ENCODE measurements at regions not wholly inside any gene's neighbourhood (a gene's known extent, or its start where the extent isn't known, plus 50 kb on each side); places are given as distances from the start of the nearest gene placed in this dataset.

DNA sequence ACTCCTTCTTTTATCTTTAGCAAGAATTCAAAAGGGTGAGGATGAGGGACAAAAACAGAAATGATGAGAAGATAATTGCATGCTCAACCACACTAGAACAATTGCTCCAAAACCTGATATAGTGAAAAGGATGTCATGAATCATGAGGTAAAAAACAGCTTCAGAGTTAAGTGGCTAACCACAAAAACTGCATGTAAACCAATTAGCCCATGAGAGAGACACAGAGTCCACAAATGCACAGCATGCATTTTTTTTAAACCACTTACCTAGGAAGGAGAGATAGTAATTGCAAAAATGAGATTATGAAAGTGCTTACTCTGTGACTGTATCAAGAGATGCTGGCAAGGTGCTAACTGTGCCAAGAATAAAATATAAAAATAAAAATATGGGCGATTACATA, 132.9 kb downstream of the MBL2 start:
- Histone ChIP-seq H3K27me3 (ENCODE audit: control insufficient read depth, insufficient read depth, low read length) (peaks cover 6% of the 10 kb centered on the region), H3K9me3 (replicated peaks; ENCODE audit: low read length) (no peaks in the 10 kb centered on the region), H3K36me3 (ENCODE audit: insufficient read depth, low read length) (no peaks in the 10 kb centered on the region), H3K9ac (ENCODE audit: low read depth, low read length) (no peak overlapping the region), H3K4me2 (ENCODE audit: low read length) (no peak overlapping the region), H3K4me3 (ENCODE audit: low read length) (no peak overlapping the region), H3K4me1 (ENCODE audit: control insufficient read depth, insufficient read depth, low read length) (no peaks in the 10 kb centered on the region)

DNA sequence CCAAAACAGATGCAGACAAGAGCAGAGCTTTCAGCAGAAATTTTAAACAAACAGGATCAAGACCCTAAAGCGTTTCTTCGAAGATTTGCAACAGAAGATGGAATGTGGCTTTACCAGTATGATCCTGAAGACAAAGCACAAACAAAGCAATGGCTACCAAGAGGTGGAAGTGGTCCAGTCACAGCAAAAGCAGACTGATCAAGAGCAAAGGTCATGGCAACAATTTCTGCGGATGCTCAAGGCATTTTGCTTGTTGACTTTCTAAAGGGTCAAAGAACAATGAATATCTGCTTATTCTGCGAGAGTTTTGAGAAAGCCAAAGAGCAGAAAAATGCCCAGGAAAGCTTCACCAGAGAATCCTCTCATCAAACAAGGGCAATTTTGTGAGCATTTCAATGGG, 130.4 kb downstream of the MBL2 start:
- Histone ChIP-seq H3K4me2 (ENCODE audit: low read length) (no peak overlapping the region), H3K36me3 (ENCODE audit: insufficient read depth, low read length) (no peaks in the 10 kb centered on the region), H3K4me3 (ENCODE audit: low read length) (no peak overlapping the region), H3K4me1 (ENCODE audit: control insufficient read depth, insufficient read depth, low read length) (no peaks in the 10 kb centered on the region), H3K9me3 (replicated peaks; ENCODE audit: low read length) (no peaks in the 10 kb centered on the region), H3K9ac (ENCODE audit: low read depth, low read length) (no peak overlapping the region), H3K27me3 (ENCODE audit: control insufficient read depth, insufficient read depth, low read length) (peaks cover 6% of the 10 kb centered on the region)

DNA sequence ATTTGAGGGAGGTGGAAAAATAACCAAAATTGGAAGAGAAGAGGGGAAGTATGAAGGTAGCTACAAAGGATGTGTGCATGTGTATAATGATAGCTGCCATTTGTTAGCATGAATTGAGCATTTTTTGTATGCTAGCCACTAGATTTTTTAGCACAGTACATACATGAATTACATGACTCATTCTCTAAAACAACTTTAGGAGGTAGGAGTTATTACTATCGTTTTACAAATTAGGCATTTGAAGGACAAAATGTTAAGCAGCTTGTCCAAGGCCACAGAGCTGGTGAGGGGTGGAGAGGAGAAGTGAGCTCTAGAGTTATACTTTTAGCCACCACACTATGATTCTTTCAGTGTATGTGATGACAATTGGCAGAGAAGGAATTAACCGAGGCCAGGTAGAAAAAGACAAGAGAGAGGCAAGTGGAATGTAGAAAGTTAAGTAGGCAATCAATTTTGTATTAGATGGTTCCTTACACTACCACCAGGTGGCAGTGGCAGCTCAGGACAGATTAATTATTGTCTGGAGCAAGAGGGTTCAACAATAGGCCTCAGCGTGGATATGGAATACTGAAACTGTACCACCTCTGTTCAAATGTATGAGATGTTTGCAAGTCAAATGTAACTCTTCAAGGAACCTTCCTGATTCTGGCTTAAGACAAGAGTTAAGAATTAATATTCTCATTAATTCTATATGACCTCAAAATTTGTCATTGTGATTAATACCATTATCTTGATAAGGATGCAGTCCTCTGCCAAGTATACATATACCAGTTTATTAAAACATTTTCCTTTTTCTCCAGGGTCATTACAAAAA, 128.0 kb downstream of the MBL2 start:
- peaks cover 8% of the 10 kb centered on the region for H3K27me3 ChIP-seq (ENCODE audit: control insufficient read depth, insufficient read depth, low read length)
- H3K4me3 ChIP-seq (ENCODE audit: low read length): no peak overlapping the region
- no peak overlapping the region for H3K9ac ChIP-seq (ENCODE audit: low read depth, low read length)
- H3K36me3 ChIP-seq (ENCODE audit: insufficient read depth, low read length): no peaks in the 10 kb centered on the region
- no peaks in the 10 kb centered on the region for H3K9me3 ChIP-seq (replicated peaks; ENCODE audit: low read length)
- no peak overlapping the region for H3K4me2 ChIP-seq (ENCODE audit: low read length)
- H3K4me1 ChIP-seq (ENCODE audit: control insufficient read depth, insufficient read depth, low read length): no peaks in the 10 kb centered on the region

DNA sequence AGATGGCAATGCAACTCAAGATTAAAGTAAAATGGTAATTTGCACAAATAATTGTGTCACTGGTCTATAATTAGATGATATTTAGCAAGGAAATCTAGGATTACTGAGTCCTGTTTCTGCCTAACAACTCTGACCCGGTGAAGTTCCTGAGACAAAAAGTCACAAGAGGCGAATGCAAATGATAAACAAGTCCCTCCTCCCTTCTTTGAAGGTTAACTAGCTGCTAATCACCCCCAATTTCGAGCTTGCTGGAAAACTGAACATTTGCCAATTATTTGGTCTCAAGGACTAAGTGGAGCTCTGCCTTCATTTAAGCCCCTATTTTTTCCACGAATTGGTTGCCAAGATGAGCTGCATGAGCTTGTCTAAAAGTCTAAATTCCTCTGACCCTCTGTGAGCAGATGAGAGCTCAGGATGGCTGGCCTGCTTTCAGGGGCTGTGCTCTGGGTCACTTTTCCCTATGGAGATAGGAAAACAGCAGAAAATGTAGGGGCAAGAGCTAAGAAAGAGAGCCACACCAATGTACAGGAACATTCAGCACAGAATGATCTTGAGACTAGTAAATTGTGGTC, 127.3 kb downstream of the MBL2 start:
- H3K4me3 ChIP-seq (ENCODE audit: low read length): no peak overlapping the region
- no peaks in the 10 kb centered on the region for H3K36me3 ChIP-seq (ENCODE audit: insufficient read depth, low read length)
- H3K9me3 ChIP-seq (replicated peaks; ENCODE audit: low read length): no peaks in the 10 kb centered on the region
- no peaks in the 10 kb centered on the region for H3K4me1 ChIP-seq (ENCODE audit: control insufficient read depth, insufficient read depth, low read length)
- H3K9ac ChIP-seq (ENCODE audit: low read depth, low read length): no peak overlapping the region
- no peak overlapping the region for H3K4me2 ChIP-seq (ENCODE audit: low read length)
- H3K27me3 ChIP-seq (ENCODE audit: control insufficient read depth, insufficient read depth, low read length): peaks cover 8% of the 10 kb centered on the region

DNA sequence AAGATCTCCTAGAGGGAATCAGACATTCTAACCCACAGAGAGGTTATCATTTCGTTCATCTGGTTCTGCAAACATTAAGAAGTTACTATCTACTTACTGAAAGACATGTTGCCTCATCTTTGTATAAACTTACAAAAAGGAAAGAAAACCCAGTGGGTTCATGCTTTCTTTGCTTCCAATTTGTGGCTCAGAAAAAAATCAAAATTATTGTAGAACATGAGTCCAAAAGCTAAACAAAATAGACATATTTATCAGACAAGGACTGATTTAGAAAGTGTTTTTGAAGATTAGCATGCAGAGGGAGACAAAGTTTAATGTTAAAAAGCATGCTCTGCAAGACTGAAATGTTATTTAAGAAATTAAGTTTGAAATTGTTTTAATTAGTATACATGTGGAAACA, 123.1 kb downstream of the MBL2 start:
- Histone ChIP-seq H3K4me1 (ENCODE audit: control insufficient read depth, insufficient read depth, low read length) (peaks cover 12% of the 10 kb centered on the region), H3K27me3 (ENCODE audit: control insufficient read depth, insufficient read depth, low read length) (peaks cover 4% of the 10 kb centered on the region), H3K4me3 (ENCODE audit: low read length) (no peak overlapping the region)

DNA sequence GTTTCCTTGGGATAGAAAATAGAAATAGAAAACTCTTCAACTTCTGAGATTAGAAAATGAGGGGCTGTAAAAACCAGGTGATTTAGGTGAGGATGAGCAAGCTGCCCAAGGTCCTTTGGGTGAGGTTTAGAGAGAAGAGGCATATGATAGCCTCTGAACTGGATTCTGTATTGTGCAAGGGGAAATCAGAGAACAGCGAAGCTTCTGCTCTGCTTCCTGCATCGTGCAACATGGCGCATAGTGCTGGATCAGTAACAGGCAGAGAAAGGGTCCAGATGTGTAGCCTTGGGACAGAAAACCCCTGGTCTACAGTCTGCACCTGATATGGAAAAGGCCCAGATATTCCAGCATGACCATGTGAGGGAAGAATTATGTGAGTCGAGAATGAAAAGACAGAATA, 121.7 kb downstream of the MBL2 start:
- Histone ChIP-seq H3K4me1 (ENCODE audit: control insufficient read depth, insufficient read depth, low read length) (peaks cover 12% of the 10 kb centered on the region), H3K9me3 (replicated peaks; ENCODE audit: low read length) (no peaks in the 10 kb centered on the region), H3K9ac (ENCODE audit: low read depth, low read length) (no peak overlapping the region), H3K4me2 (ENCODE audit: low read length) (no peak overlapping the region), H3K27me3 (ENCODE audit: control insufficient read depth, insufficient read depth, low read length) (peaks cover 4% of the 10 kb centered on the region), H3K4me3 (ENCODE audit: low read length) (no peak overlapping the region), H3K36me3 (ENCODE audit: insufficient read depth, low read length) (no peaks in the 10 kb centered on the region)

More for the DNA sequence above, 123.1 kb downstream of the MBL2 start:
- Histone ChIP-seq H3K9me3 (replicated peaks; ENCODE audit: low read length) (no peaks in the 10 kb centered on the region), H3K36me3 (ENCODE audit: insufficient read depth, low read length) (no peaks in the 10 kb centered on the region), H3K9ac (ENCODE audit: low read depth, low read length) (no peak overlapping the region), H3K4me2 (ENCODE audit: low read length) (no peak overlapping the region)

DNA sequence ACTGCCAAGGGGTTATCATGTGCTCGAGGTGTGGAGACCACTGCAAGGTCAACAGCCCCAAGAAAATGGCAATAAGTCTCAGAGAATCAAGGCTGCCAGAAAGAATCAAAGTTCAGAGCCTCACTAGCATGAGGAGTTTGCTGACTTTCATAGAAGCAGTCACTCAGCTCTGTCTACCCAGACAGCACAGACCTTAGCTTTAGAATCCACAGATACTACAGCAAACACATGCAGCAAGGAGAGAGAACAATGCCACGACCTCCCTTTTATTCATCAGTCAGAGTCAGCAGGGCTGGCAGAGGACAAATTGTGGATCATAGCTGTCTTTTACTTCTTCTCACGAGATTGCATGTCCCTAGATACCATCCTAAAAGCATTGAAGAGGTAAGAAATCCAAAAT, 121.3 kb downstream of the MBL2 start:
- Histone ChIP-seq H3K9me3 (replicated peaks; ENCODE audit: low read length) (no peaks in the 10 kb centered on the region), H3K4me2 (ENCODE audit: low read length) (no peak overlapping the region), H3K36me3 (ENCODE audit: insufficient read depth, low read length) (no peaks in the 10 kb centered on the region), H3K4me1 (ENCODE audit: control insufficient read depth, insufficient read depth, low read length) (peaks cover 12% of the 10 kb centered on the region), H3K4me3 (ENCODE audit: low read length) (no peak overlapping the region), H3K9ac (ENCODE audit: low read depth, low read length) (no peak overlapping the region), H3K27me3 (ENCODE audit: control insufficient read depth, insufficient read depth, low read length) (peaks cover 4% of the 10 kb centered on the region)

DNA sequence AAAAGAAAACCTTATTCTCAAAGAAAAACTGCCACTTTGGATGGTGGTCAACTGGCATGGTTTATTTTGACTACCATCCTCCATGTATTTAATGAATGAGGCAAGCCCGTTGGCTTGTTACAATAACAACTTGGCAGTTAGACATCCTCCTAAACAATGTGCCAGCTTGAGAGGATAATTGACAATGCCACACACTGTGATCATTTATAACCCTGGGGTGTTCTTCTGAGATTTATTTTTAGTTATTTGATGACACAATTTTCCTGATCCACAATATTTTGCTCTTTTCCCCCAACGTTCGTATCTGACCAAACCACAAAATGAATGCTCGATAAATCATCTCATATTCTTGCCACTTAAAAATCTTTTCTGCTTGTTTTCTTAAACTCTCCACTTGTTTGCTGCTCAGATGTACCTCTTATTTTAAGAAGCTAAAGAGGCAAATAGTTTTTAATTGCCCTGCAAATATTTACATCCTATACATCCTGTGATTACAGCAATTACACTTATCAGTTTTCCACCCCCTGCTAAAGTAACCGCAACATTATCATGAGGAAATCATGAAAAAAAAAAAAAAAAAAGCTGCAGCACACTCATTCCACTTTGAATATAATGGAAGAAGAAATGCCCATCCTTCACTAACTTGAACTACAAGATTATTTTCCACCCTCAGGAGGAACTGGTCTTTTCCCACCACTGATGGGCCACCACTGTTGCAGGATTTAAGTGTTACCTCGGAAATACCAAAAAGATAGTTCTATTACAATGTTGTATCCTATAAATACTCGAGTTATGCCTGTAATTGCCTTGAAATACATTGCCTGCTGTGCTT, 119.9 kb downstream of the MBL2 start:
- H3K9ac ChIP-seq (ENCODE audit: low read depth, low read length): no peak overlapping the region
- H3K36me3 ChIP-seq (ENCODE audit: insufficient read depth, low read length): no peaks in the 10 kb centered on the region
- H3K4me2 ChIP-seq (ENCODE audit: low read length): no peak overlapping the region
- peaks cover 4% of the 10 kb centered on the region for H3K27me3 ChIP-seq (ENCODE audit: control insufficient read depth, insufficient read depth, low read length)
- no peak overlapping the region for H3K4me3 ChIP-seq (ENCODE audit: low read length)
- peaks cover 12% of the 10 kb centered on the region for H3K4me1 ChIP-seq (ENCODE audit: control insufficient read depth, insufficient read depth, low read length)
- H3K9me3 ChIP-seq (replicated peaks; ENCODE audit: low read length): no peaks in the 10 kb centered on the region

DNA sequence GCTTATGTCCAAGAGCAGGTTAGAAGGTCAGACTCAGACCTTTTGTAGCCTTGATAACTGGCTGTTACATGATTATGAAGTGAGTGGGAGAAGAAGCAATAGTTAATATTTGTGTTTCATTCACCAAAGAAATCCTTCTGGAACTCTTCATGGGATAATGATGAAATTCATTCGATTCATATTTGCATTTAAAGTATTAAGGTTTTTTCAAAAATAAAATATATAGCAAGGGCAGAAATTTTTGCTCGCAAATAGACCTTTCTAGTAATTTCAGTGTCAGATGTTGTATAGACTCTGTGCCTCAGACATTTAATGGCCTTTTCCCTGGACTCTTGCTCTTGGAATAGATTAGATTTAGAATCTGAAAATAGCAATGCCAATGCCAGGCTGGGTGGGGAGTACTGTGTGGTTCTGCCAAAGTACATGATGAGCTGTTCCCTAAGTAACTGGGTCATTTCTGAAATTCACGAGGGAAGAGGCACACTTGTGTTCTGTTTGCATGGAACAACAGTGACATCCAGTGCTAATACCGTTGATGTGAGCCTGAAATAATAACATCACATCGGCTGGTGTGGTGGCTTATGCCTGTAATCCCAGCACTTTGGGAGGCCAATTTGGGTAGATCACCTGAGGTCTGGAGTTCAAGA, 119.2 kb downstream of the MBL2 start:
- Histone ChIP-seq H3K27me3 (ENCODE audit: control insufficient read depth, insufficient read depth, low read length) (peaks cover 4% of the 10 kb centered on the region), H3K36me3 (ENCODE audit: insufficient read depth, low read length) (no peaks in the 10 kb centered on the region), H3K4me1 (ENCODE audit: control insufficient read depth, insufficient read depth, low read length) (peaks cover 12% of the 10 kb centered on the region), H3K4me2 (ENCODE audit: low read length) (no peak overlapping the region), H3K4me3 (ENCODE audit: low read length) (no peak overlapping the region), H3K9ac (ENCODE audit: low read depth, low read length) (no peak overlapping the region), H3K9me3 (replicated peaks; ENCODE audit: low read length) (no peaks in the 10 kb centered on the region)

DNA sequence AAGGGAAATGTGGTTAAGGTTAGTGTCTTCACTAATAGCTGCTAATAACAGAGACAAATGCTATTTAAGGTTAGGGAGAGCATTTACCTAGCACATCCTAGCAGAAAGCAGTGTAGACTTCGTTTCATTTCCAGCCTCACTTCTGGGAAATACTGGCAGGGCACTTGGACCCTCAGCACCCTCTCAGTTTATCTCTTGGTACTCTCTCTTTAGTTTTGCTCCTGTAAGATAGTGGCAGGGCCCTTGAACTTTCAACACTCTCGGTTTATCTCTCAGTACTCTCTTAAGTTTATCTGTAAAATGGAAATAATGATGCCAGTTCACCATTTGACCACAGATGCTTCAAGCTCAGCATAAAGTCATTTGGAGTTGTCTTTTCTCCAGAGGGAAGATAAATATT, 118.4 kb downstream of the MBL2 start:
- no peak overlapping the region for H3K9ac ChIP-seq (ENCODE audit: low read depth, low read length)
- no peak overlapping the region for H3K4me2 ChIP-seq (ENCODE audit: low read length)
- H3K4me1 ChIP-seq (ENCODE audit: control insufficient read depth, insufficient read depth, low read length): peaks cover 12% of the 10 kb centered on the region
- peaks cover 4% of the 10 kb centered on the region for H3K27me3 ChIP-seq (ENCODE audit: control insufficient read depth, insufficient read depth, low read length)
- H3K4me3 ChIP-seq (ENCODE audit: low read length): no peak overlapping the region
- no peaks in the 10 kb centered on the region for H3K9me3 ChIP-seq (replicated peaks; ENCODE audit: low read length)
- no peaks in the 10 kb centered on the region for H3K36me3 ChIP-seq (ENCODE audit: insufficient read depth, low read length)

DNA sequence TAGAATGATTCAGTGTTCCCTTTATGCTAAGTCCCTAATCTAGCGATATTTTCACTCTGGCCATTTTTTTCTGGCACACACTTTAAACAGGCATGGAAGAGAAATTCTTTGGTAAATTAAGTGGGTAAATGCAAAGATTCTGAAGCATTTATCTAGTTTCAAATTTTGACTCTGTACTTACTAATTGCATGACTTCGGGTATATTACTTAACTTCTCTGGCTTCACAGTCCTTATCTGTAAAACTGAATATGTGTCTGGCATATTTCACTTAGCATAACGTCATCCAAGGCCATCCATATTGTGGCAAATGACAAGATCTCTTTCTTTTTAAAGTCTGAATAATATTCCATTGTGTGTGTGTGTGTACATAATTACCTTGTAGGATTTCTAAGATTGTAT, 114.5 kb downstream of the MBL2 start:
- Histone ChIP-seq H3K4me2 (ENCODE audit: low read length) (no peak overlapping the region), H3K9me3 (replicated peaks; ENCODE audit: low read length) (no peaks in the 10 kb centered on the region)

More for the DNA sequence above, 114.5 kb downstream of the MBL2 start:
- Histone ChIP-seq H3K4me3 (ENCODE audit: low read length) (no peak overlapping the region), H3K36me3 (ENCODE audit: insufficient read depth, low read length) (no peaks in the 10 kb centered on the region), H3K27me3 (ENCODE audit: control insufficient read depth, insufficient read depth, low read length) (peaks cover 3% of the 10 kb centered on the region), H3K4me1 (ENCODE audit: control insufficient read depth, insufficient read depth, low read length) (peaks cover under 1% of the 10 kb centered on the region), H3K9ac (ENCODE audit: low read depth, low read length) (no peak overlapping the region)
